ENCODE measurements at regions not wholly inside any gene's neighbourhood (a gene's known extent, or its start where the extent isn't known, plus 50 kb on each side); places are given as distances from the start of the nearest gene placed in this dataset.

DNA sequence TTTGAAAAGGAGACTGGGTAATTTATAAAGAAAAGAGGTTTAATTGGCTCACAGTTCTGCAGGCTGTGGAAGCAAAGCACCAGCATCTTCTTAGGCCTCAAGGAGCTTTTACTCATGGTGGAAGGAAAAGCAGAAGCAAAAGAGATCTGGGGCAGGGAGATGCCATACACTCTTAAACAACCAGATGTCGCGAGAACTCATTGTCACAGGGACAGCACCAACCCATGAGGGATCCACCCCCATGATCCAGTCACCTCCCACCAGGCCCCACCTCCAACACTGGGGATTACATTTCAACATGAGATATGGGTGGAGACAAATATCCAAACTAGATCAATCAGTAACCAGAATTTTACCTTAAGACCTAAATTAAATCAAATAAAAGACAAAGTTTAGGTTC is 87.2 kb downstream of the C11orf91 start:
- Histone ChIP-seq H3K9ac (ENCODE audit: extremely low read depth, insufficient read length, low read length) (no peak overlapping the region), H3K4me2 (ENCODE audit: insufficient read depth, insufficient read length, low read length) (no peak overlapping the region), H2BK120ac (ENCODE audit: low read depth, low read length, poor library complexity, severe bottlenecking) (no peak overlapping the region), H2BK15ac (ENCODE audit: low read depth, low read length) (no peak overlapping the region), H3K14ac (ENCODE audit: insufficient read depth, low read length) (no peak overlapping the region), H2BK12ac (ENCODE audit: insufficient read length, low read depth, low read length) (no peak overlapping the region), H3K4me1 (ENCODE audit: insufficient read depth, low read length) (peaks cover 2% of the 10 kb centered on the region; the same call in 1 of the 2 replicates), H3K27ac (ENCODE audit: insufficient read length, low read depth, low read length) (no peak overlapping the region), H3K79me1 (ENCODE audit: insufficient read depth, low read depth, low read length, poor library complexity, severe bottlenecking) (no peaks in the 10 kb centered on the region), H3K79me2 (ENCODE audit: insufficient read depth, low read length) (no peaks in the 10 kb centered on the region), H3K23me2 (ENCODE audit: insufficient read length, low read depth, low read length, poor library complexity, severe bottlenecking) (no peaks in the 10 kb centered on the region), H4K8ac (replicated peaks; ENCODE audit: insufficient read length, low read depth, low read length) (no peak overlapping the region), H2BK20ac (ENCODE audit: low read depth, low read length, poor library complexity, severe bottlenecking) (no peak overlapping the region), H3T11ph (ENCODE audit: low read length) (no peak overlapping the region), H3K27me3 (ENCODE audit: insufficient read depth, low read length) (no peaks in the 10 kb centered on the region), H3K9me3 (ENCODE audit: control insufficient read depth, low read depth, low read length) (no peaks in the 10 kb centered on the region), H4K5ac (ENCODE audit: insufficient read length, low read depth, low read length) (no peak overlapping the region), H2BK5ac (ENCODE audit: insufficient read length, low read length) (no peak overlapping the region), H4K91ac (ENCODE audit: insufficient read length, low read depth, low read length) (no peak overlapping the region), H3K23ac (ENCODE audit: insufficient read length, low read depth, low read length) (no peak overlapping the region), H3K56ac (ENCODE audit: insufficient read length, low read depth, low read length) (no peak overlapping the region), H2AK5ac (ENCODE audit: insufficient read length, low read length) (no peak overlapping the region), H2AFZ (ENCODE audit: low read length) (no peak overlapping the region), H3K18ac (ENCODE audit: insufficient read length, low read depth, low read length) (no peak overlapping the region), H4K20me1 (ENCODE audit: control insufficient read depth, insufficient read depth, insufficient read length) (no peaks in the 10 kb centered on the region), H3K4ac (ENCODE audit: low read depth, low read length) (no peak overlapping the region)
- H3K27me3 Mint-ChIP-seq (ENCODE audit: low read depth) = no peaks in the 10 kb centered on the region; the same call in 1 of the 2 replicates
- DNase-seq = no peak
- no peak for TF ChIP-seq CTCF (conservative IDR thresholded peaks at IDR 0.05)
- no peak overlapping the region for H3K4me3 Mint-ChIP-seq
- no peaks in the 10 kb centered on the region for H3K9me3 Mint-ChIP-seq
- H3K4me1 Mint-ChIP-seq = peaks cover 12 to 16% of the 10 kb centered on the region in 2 experiments
- no CpG with 5 or more reads among the region's 2 CpGs for WGBS (ENCODE audit: extremely low coverage, insufficient read length, low lambda C conversion rate)
- H3K36me3 Mint-ChIP-seq (ENCODE audit: insufficient read depth in 1 of 3, low read depth in 3 of 3) = no peaks in the 10 kb centered on the region; a peak in 1 of 7 replicates
- peak overlapping the region in 1 of 3 experiments; percentile 24; a peak in 1 of 7 replicates for H3K27ac Mint-ChIP-seq
